ENCODE measurements at regions not wholly inside any gene's neighbourhood (a gene's known extent, or its start where the extent isn't known, plus 50 kb on each side); places are given as distances from the start of the nearest gene placed in this dataset.

- TF ChIP-seq, protein P1, sequence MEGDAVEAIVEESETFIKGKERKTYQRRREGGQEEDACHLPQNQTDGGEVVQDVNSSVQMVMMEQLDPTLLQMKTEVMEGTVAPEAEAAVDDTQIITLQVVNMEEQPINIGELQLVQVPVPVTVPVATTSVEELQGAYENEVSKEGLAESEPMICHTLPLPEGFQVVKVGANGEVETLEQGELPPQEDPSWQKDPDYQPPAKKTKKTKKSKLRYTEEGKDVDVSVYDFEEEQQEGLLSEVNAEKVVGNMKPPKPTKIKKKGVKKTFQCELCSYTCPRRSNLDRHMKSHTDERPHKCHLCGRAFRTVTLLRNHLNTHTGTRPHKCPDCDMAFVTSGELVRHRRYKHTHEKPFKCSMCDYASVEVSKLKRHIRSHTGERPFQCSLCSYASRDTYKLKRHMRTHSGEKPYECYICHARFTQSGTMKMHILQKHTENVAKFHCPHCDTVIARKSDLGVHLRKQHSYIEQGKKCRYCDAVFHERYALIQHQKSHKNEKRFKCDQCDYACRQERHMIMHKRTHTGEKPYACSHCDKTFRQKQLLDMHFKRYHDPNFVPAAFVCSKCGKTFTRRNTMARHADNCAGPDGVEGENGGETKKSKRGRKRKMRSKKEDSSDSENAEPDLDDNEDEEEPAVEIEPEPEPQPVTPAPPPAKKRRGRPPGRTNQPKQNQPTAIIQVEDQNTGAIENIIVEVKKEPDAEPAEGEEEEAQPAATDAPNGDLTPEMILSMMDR (IDR thresholded peaks at IDR 0.05), result no peak
- TF ChIP-seq POLR2A (IDR thresholded peaks at IDR 0.05), result no peak
Observed at GRCh38 chr11:15848631-15849168, 507.6 kb downstream of the SOX6 start.
